ENCODE measurements at regions not wholly inside any gene's neighbourhood (a gene's known extent, or its start where the extent isn't known, plus 50 kb on each side); places are given as distances from the start of the nearest gene placed in this dataset.
A peak's percentile ranks its signal among the peaks of the same experiment; 100 is the strongest.

- DNase-seq (ENCODE audit: low spot score in 2 of 2) (no peak), ATAC-seq (no peak)
- Mint-ChIP-seq H3K9me3 (no peaks in the 10 kb centered on the region), H3K36me3 (no peaks in the 10 kb centered on the region), H3K27ac (no peak overlapping the region)
These were observed 203.9 kb downstream of the SNX10 start for GRCh38 chr7:26495569-26495968.

- H3K9me3 Mint-ChIP-seq = no peaks in the 10 kb centered on the region
- H3K36me3 Mint-ChIP-seq = no peaks in the 10 kb centered on the region
- DNase-seq (ENCODE audit: low spot score in 2 of 2) (no peak), ATAC-seq (no peak)
- H3K27ac Mint-ChIP-seq = no peak overlapping the region
These were observed 206.3 kb downstream of the SNX10 start for GRCh38 chr7:26497801-26498596.

- ATAC-seq = no peak
- no peak for DNase-seq (ENCODE audit: low spot score in 2 of 2)
- Mint-ChIP-seq H3K27ac (no peak overlapping the region), H3K36me3 (no peaks in the 10 kb centered on the region), H3K9me3 (no peaks in the 10 kb centered on the region)
These were observed 207.7 kb downstream of the SNX10 start for GRCh38 chr7:26499315-26499897.

GRCh38 chr7:26500749-26501352 lies 209.2 kb downstream of the SNX10 start:
- no peak for DNase-seq (ENCODE audit: low spot score in 2 of 2)
- peak in 1 of 2 donors; percentile 40 for ATAC-seq
- Mint-ChIP-seq H3K9me3 (no peaks in the 10 kb centered on the region), H3K27ac (no peak overlapping the region), H3K36me3 (no peaks in the 10 kb centered on the region)

GRCh38 chr7:26504411-26505120 lies 212.9 kb downstream of the SNX10 start:
- H3K9me3 Mint-ChIP-seq = no peaks in the 10 kb centered on the region
- ATAC-seq = no peak
- no peak for DNase-seq (ENCODE audit: low spot score in 2 of 2)
- no peaks in the 10 kb centered on the region for H3K36me3 Mint-ChIP-seq
- H3K27ac Mint-ChIP-seq = no peak overlapping the region

GRCh38 chr7:26506196-26506595 lies 214.5 kb downstream of the SNX10 start:
- no peaks in the 10 kb centered on the region for H3K36me3 Mint-ChIP-seq
- DNase-seq (ENCODE audit: low spot score in 2 of 2) (no peak), ATAC-seq (no peak)
- H3K27ac Mint-ChIP-seq = no peak overlapping the region
- peaks cover 0 to 4% of the 10 kb centered on the region in 2 donors for H3K9me3 Mint-ChIP-seq

GRCh38 chr7:26507108-26507987 lies 215.7 kb downstream of the SNX10 start:
- ATAC-seq (no peak), DNase-seq (ENCODE audit: low spot score in 2 of 2) (no peak)
- H3K27ac Mint-ChIP-seq = no peak overlapping the region
- H3K9me3 Mint-ChIP-seq = peaks cover 0 to 4% of the 10 kb centered on the region in 2 donors
- H3K36me3 Mint-ChIP-seq = no peaks in the 10 kb centered on the region

GRCh38 chr7:26508481-26508880 lies 216.8 kb downstream of the SNX10 start:
- no peak for ATAC-seq
- DNase-seq (ENCODE audit: low spot score in 2 of 2) = no peak
- peaks cover 0 to 4% of the 10 kb centered on the region in 2 donors for H3K9me3 Mint-ChIP-seq
- H3K36me3 Mint-ChIP-seq = no peaks in the 10 kb centered on the region
- H3K27ac Mint-ChIP-seq = no peak overlapping the region

- H3K27ac Mint-ChIP-seq = no peak overlapping the region
- no peaks in the 10 kb centered on the region for H3K36me3 Mint-ChIP-seq
- peaks cover 0 to 4% of the 10 kb centered on the region in 2 donors for H3K9me3 Mint-ChIP-seq
- ATAC-seq = no peak
- no peak for DNase-seq (ENCODE audit: low spot score in 2 of 2)
These were observed 217.3 kb downstream of the SNX10 start for GRCh38 chr7:26508917-26509316.

- peaks cover 0 to 4% of the 10 kb centered on the region in 2 donors for H3K9me3 Mint-ChIP-seq
- DNase-seq (ENCODE audit: low spot score in 2 of 2) (no peak), ATAC-seq (no peak)
- H3K27ac Mint-ChIP-seq = no peak overlapping the region
- H3K36me3 Mint-ChIP-seq = no peaks in the 10 kb centered on the region
These were observed 218.7 kb downstream of the SNX10 start for GRCh38 chr7:26510231-26510957.

- DNase-seq (ENCODE audit: low spot score in 2 of 2) = no peak
- Mint-ChIP-seq H3K36me3 (no peaks in the 10 kb centered on the region), H3K9me3 (peaks cover 0 to 4% of the 10 kb centered on the region in 2 donors), H3K27ac (no peak overlapping the region)
- no peak for ATAC-seq
These were observed 220.2 kb downstream of the SNX10 start for GRCh38 chr7:26511866-26512265.

GRCh38 chr7:26512737-26513136 lies 221.1 kb downstream of the SNX10 start:
- Mint-ChIP-seq H3K27ac (no peak overlapping the region), H3K36me3 (no peaks in the 10 kb centered on the region), H3K9me3 (peaks cover 0 to 4% of the 10 kb centered on the region in 2 donors)
- DNase-seq (ENCODE audit: low spot score in 2 of 2) (no peak), ATAC-seq (no peak)

- DNase-seq (ENCODE audit: low spot score in 2 of 2) = no peak
These were observed 222.3 kb downstream of the SNX10 start for GRCh38 chr7:26513948-26514347.

GRCh38 chr7:26514633-26515032 lies 223.0 kb downstream of the SNX10 start:
- no peak for DNase-seq (ENCODE audit: low spot score in 2 of 2)
- Mint-ChIP-seq H3K9me3 (peaks cover 0 to 4% of the 10 kb centered on the region in 2 donors), H3K36me3 (no peaks in the 10 kb centered on the region), H3K27ac (no peak overlapping the region)
- no peak for ATAC-seq

More at GRCh38 chr7:26513948-26514347, 222.3 kb downstream of the SNX10 start:
- H3K27ac Mint-ChIP-seq = no peak overlapping the region
- ATAC-seq = no peak
- no peaks in the 10 kb centered on the region for H3K36me3 Mint-ChIP-seq
- peaks cover 0 to 4% of the 10 kb centered on the region in 2 donors for H3K9me3 Mint-ChIP-seq

GRCh38 chr7:26515314-26515842 lies 223.7 kb downstream of the SNX10 start:
- H3K36me3 Mint-ChIP-seq = no peaks in the 10 kb centered on the region
- DNase-seq (ENCODE audit: low spot score in 2 of 2) = no peak
- no peak overlapping the region for H3K27ac Mint-ChIP-seq
- H3K9me3 Mint-ChIP-seq = peaks cover 0 to 4% of the 10 kb centered on the region in 2 donors
- ATAC-seq = no peak

Measured in activated naive CD4-positive, alpha-beta T cell treated with anti-CD3 and anti-CD28 coated beads, Interleukin-2, amount 50 U/mL, for 72 hours (primary cell).